Activated B cell treated with CpG ODN at 0.5 μM for 24 hours (primary cell): ENCODE measurements at regions not wholly inside any gene's neighbourhood (a gene's known extent, or its start where the extent isn't known, plus 50 kb on each side); places are given as distances from the start of the nearest gene placed in this dataset.

ENCODE experiments used
- ATAC-seq: fragments of 200-7000 bp; cut with Tn5 transposase; one replicate; pipeline ENCODE4 v1.10.0; 2021; ENCODE audit warnings: low read depth, mild to moderate bottlenecking, moderate library complexity
- CTCF ChIA-PET: fragments of 350-600 bp; sonication (Branson Sonifier 250); formaldehyde crosslinking; loops from one replicate; lab custom pipeline; 2021; ENCODE audit warnings: antibody characterized with exemption; lab: Charles Lee
- POLR2A ChIA-PET: fragments of 350-600 bp; sonication (Branson Sonifier 250); formaldehyde crosslinking; loops from one replicate; lab custom pipeline; 2021; ENCODE audit warnings: antibody characterized with exemption; lab: Charles Lee
- DNase-seq: peaks from one replicate; pipeline ENCODE4 v3.0.0; 2022
- H3K27ac Mint-ChIP-seq: one replicate; pipeline ENCODE4 v1.8.0; 2020; ENCODE audit warnings: mixed read lengths
- H3K27me3 Mint-ChIP-seq: one replicate; pipeline ENCODE4 v1.8.0; 2021; ENCODE audit warnings: mixed read lengths
- H3K36me3 Mint-ChIP-seq: one replicate; pipeline ENCODE4 v1.8.0; 2021; ENCODE audit warnings: low read depth, mixed read lengths
- H3K4me1 Mint-ChIP-seq: one replicate; pipeline ENCODE4 v1.8.0; 2021; ENCODE audit warnings: mixed read lengths
- H3K4me3 Mint-ChIP-seq: one replicate; pipeline ENCODE4 v1.8.0; 2020; ENCODE audit warnings: mild to moderate bottlenecking, mixed read lengths
- H3K9me3 Mint-ChIP-seq: one replicate; pipeline ENCODE4 v1.8.0; 2020; ENCODE audit warnings: mixed read lengths
- CTCF ChIP-seq: fragments of 200-600 bp; IDR thresholded peaks from one replicate; pipeline ENCODE4 v1.8.0; 2022; ENCODE audit warnings: antibody characterized with exemption, mild to moderate bottlenecking
- intact Hi-C: fragments of 100-400 bp; cut with micrococcal nuclease; formaldehyde crosslinking; loops from one replicate; pipeline ENCODE4 v1.15.1; 2024

GRCh38 chr1:13890766-13891165 is 190.8 kb downstream of the PRDM2 start:
- no peak overlapping the region for H3K27ac Mint-ChIP-seq
- ATAC-seq (no peak), DNase-seq (no peak)
- CTCF ChIA-PET: no interaction called here
- POLR2A ChIA-PET: no interaction called here
- H3K4me3 Mint-ChIP-seq: no peak overlapping the region
- intact Hi-C loops: no loop called here
- H3K36me3 Mint-ChIP-seq: no peaks in the 10 kb centered on the region
- H3K27me3 Mint-ChIP-seq: peaks cover 48% of the 10 kb centered on the region
- peaks cover 2% of the 10 kb centered on the region for H3K4me1 Mint-ChIP-seq
- no peak for TF ChIP-seq CTCF
- H3K9me3 Mint-ChIP-seq: peaks cover 4% of the 10 kb centered on the region

- H3K36me3 Mint-ChIP-seq: no peaks in the 10 kb centered on the region
These were observed 192.2 kb downstream of the PRDM2 start for GRCh38 chr1:13892198-13892597.

GRCh38 chr1:13892671-13893325 is 192.8 kb downstream of the PRDM2 start:
- Mint-ChIP-seq H3K4me1 (peaks cover 2% of the 10 kb centered on the region), H3K36me3 (no peaks in the 10 kb centered on the region), H3K27me3 (peaks cover 49% of the 10 kb centered on the region), H3K27ac (no peak overlapping the region), H3K4me3 (no peak overlapping the region), H3K9me3 (peaks cover 4% of the 10 kb centered on the region)
- DNase-seq (no peak), ATAC-seq (no peak)
- intact Hi-C loops: no loop called here
- ChIA-PET CTCF (no interaction called here), POLR2A (no interaction called here)
- no peak for TF ChIP-seq CTCF

More at GRCh38 chr1:13892198-13892597, 192.2 kb downstream of the PRDM2 start:
- H3K27ac Mint-ChIP-seq: no peak overlapping the region
- no peak for ATAC-seq
- peaks cover 4% of the 10 kb centered on the region for H3K9me3 Mint-ChIP-seq
- TF ChIP-seq CTCF: no peak
- peaks cover 49% of the 10 kb centered on the region for H3K27me3 Mint-ChIP-seq
- CTCF ChIA-PET: no interaction called here
- POLR2A ChIA-PET: no interaction called here
- H3K4me1 Mint-ChIP-seq: peaks cover 2% of the 10 kb centered on the region
- no peak for DNase-seq
- intact Hi-C loops: no loop called here
- H3K4me3 Mint-ChIP-seq: no peak overlapping the region

- no peak for ATAC-seq
- Mint-ChIP-seq H3K27ac (no peak overlapping the region), H3K36me3 (no peaks in the 10 kb centered on the region), H3K4me3 (no peak overlapping the region), H3K27me3 (peaks cover 49% of the 10 kb centered on the region), H3K4me1 (peaks cover 2% of the 10 kb centered on the region), H3K9me3 (peaks cover 4% of the 10 kb centered on the region)
- ChIA-PET POLR2A (no interaction called here), CTCF (no interaction called here)
- intact Hi-C loops: no loop called here
- TF ChIP-seq CTCF: no peak
- DNase-seq: no peak
These were observed 193.4 kb downstream of the PRDM2 start for GRCh38 chr1:13893409-13893821.

GRCh38 chr1:13896932-13897331 is 196.9 kb downstream of the PRDM2 start:
- no peak for TF ChIP-seq CTCF
- Mint-ChIP-seq H3K4me1 (peaks cover 2% of the 10 kb centered on the region), H3K27me3 (peaks cover 38% of the 10 kb centered on the region), H3K9me3 (no peaks in the 10 kb centered on the region), H3K27ac (no peak overlapping the region), H3K36me3 (no peaks in the 10 kb centered on the region), H3K4me3 (no peak overlapping the region)
- ChIA-PET CTCF (no interaction called here), POLR2A (no interaction called here)
- ATAC-seq (no peak), DNase-seq (no peak)
- intact Hi-C loops: no loop called here
